NCI-H1105 treated with DMSO at 0.1 percent for 48 hours (cell line): ENCODE measurements at regions not wholly inside any gene's neighbourhood (a gene's known extent, or its start where the extent isn't known, plus 50 kb on each side); places are given as distances from the start of the nearest gene placed in this dataset.
A peak's percentile ranks its signal among the peaks of the same experiment; 100 is the strongest.
"Not testable (repeated sequence)": the region's sequence is repeated elsewhere in the genome, so short reads cannot be mapped to it uniquely, and the experiment has no call there.

ENCODE experiments used
- DNase-seq: peaks from one replicate; lab custom pipeline; 2025; lab: John Stamatoyannopoulos, UW

GRCh38 chr16:66095676-66096075 is 270.8 kb upstream of the CDH5 start:
- no peak for DNase-seq

- no peak for DNase-seq
These were observed 273.3 kb upstream of the CDH5 start for GRCh38 chr16:66093191-66093590.

GRCh38 chr16:66091471-66091891 is 275.0 kb upstream of the CDH5 start:
- no peak for DNase-seq

GRCh38 chr16:66088681-66089080 is 277.8 kb upstream of the CDH5 start:
- no peak for DNase-seq

GRCh38 chr16:66087308-66087707 is 279.2 kb upstream of the CDH5 start:
- no peak for DNase-seq

GRCh38 chr16:66085651-66086050 is 280.8 kb upstream of the CDH5 start:
- no peak for DNase-seq

GRCh38 chr16:66084731-66085130 is 281.8 kb upstream of the CDH5 start:
- not testable (repeated sequence) for DNase-seq

GRCh38 chr16:66084306-66084705 is 282.2 kb upstream of the CDH5 start:
- DNase-seq: no peak

GRCh38 chr16:66083171-66083570 is 283.3 kb upstream of the CDH5 start:
- no peak for DNase-seq

- DNase-seq: no peak
These were observed 284.1 kb upstream of the CDH5 start for GRCh38 chr16:66082424-66082823.

- DNase-seq: no peak
These were observed 284.6 kb upstream of the CDH5 start for GRCh38 chr16:66081775-66082366.

GRCh38 chr16:66079671-66080334 is 286.7 kb upstream of the CDH5 start:
- no peak for DNase-seq

GRCh38 chr16:66070140-66070917 is 296.2 kb upstream of the CDH5 start:
- DNase-seq: peak; percentile 76

- no peak for DNase-seq
These were observed 296.9 kb upstream of the CDH5 start for GRCh38 chr16:66069587-66069986.

GRCh38 chr16:66066404-66066803 is 300.1 kb upstream of the CDH5 start:
- no peak for DNase-seq

- DNase-seq: no peak
These were observed 300.6 kb upstream of the CDH5 start for GRCh38 chr16:66065925-66066324.

- no peak for DNase-seq
These were observed 301.5 kb upstream of the CDH5 start for GRCh38 chr16:66064801-66065530.

GRCh38 chr16:66058832-66059231 is 307.7 kb upstream of the CDH5 start:
- no peak for DNase-seq

- DNase-seq: no peak
These were observed 308.3 kb upstream of the CDH5 start for GRCh38 chr16:66058172-66058691.

GRCh38 chr16:66057057-66057456 is 309.4 kb upstream of the CDH5 start:
- DNase-seq: no peak

GRCh38 chr16:66054095-66054494 is 312.4 kb upstream of the CDH5 start:
- no peak for DNase-seq

- no peak for DNase-seq
These were observed 313.7 kb upstream of the CDH5 start for GRCh38 chr16:66052745-66053144.
